ENCODE measurements at regions not wholly inside any gene's neighbourhood (a gene's known extent, or its start where the extent isn't known, plus 50 kb on each side); places are given as distances from the start of the nearest gene placed in this dataset.

DNA sequence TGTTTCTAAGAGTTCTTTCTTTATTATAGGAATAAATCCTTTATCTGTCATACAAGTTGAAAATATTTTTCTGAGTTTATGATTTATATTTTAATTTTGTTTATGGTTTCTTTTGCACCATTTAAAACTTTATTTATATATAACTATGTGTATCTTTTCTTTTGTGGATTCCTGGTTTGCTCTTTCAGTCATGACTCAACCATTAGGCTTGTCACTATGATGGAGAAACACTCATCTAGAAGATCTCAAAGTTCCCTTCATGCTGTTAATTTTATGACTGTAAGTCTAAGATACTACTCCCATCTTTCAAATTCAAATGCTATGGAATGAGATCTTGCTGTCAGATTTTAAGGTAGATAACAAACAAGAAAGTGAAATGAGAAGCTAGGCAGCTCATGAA, 199.5 kb downstream of the INHBA start:
- H3K4me3 ChIP-seq: no peak overlapping the region
- no peaks in the 10 kb centered on the region for H3K27me3 ChIP-seq
- no peaks in the 10 kb centered on the region for H3K36me3 ChIP-seq
- H3K9me3 ChIP-seq: no peaks in the 10 kb centered on the region
- DNase-seq: no peak

DNA sequence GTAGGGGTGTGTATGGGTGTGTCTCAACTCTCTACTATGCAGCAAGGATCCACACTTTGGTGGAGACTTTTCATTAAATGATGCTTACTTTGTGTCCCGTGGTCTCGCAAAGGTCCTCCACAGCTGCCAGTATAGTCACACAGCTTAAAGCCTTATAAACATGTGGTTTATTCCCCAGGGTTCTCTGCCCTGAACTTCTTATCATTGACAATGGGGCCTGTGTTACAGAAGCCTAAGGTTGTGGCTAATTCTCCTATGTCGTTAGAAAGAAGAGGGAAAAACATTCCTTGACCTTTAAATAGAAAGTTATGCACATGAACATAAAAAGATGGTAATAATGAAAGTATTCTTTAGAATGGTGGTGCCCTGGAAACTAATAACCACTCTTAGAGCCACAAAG, 201.4 kb downstream of the INHBA start:
- Histone ChIP-seq H3K9me3 (no peaks in the 10 kb centered on the region), H3K4me3 (no peak overlapping the region), H3K36me3 (no peaks in the 10 kb centered on the region), H3K27me3 (no peaks in the 10 kb centered on the region)
- DNase-seq: no peak

DNA sequence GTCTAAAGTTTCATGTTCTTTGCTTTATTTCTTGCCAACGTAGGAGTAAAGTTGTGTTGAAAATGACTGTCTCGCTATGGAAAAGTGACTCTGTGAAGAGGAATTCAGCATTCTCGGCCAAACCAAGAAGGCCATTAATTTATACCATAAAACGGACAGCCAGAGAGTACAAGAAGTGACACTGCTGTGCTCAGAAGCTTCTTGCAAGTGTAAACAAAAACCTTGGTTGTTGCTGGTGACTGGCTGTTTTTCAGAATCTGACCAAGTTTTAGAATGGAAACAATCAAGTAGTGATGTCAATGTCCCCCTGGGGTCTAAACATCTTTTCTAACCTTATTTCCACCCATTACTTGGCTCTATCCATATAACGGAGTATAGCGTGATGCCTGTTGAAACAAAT, 201.9 kb downstream of the INHBA start:
- no peaks in the 10 kb centered on the region for H3K27me3 ChIP-seq
- DNase-seq: peak; percentile 11
- no peaks in the 10 kb centered on the region for H3K36me3 ChIP-seq
- no peaks in the 10 kb centered on the region for H3K9me3 ChIP-seq
- H3K4me3 ChIP-seq: no peak overlapping the region

DNA sequence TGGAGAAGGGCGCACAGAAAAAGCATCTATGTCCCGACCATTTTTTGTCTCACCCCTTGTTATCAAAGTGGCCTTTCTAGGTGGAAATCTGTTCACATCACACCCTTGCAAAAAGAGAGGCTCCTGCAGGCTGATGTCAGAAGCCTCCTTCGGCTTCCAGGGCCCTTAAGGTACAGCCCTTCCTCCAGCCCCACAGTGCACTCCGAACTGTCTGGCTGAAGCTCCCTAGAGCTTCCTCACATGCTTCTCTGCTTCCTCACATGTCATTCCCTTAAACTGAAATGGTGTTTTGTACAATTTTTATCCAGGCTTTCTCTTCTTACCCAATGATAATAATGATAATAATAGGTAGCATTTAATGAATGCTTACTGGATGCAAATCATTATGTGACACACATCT, 210.3 kb downstream of the INHBA start:
- Histone ChIP-seq H3K36me3 (no peaks in the 10 kb centered on the region), H3K9me3 (no peaks in the 10 kb centered on the region), H3K4me3 (no peak overlapping the region), H3K27me3 (no peaks in the 10 kb centered on the region)
- DNase-seq: no peak

DNA sequence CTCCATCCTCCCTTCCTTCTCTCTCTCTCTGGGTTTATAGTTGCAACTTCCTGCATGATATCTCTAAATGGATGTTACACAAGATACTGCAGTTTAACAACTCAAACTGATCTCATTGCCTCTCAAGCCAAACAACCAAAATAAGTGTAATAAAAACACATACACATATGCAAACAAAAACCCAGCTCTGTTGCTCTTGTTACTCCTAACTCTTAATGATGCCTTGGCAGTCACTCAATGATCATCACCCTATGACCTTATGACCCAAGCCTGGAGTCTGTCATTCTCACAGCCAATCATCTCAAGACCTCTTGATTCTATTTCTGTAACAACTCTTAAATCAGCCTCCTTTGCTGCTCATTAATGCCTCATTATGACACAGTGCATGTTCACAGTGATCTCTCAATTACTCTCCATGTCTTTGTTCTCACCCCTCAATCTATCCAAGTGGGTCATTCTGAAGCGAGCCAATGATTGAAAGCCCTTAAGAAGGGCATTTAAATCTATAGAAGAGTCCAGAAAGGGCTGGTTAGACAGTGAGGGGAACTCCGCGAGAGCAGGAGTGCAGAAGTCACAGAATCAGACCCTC, 210.9 kb downstream of the INHBA start:
- Histone ChIP-seq H3K36me3 (no peaks in the 10 kb centered on the region), H3K4me3 (no peak overlapping the region), H3K27me3 (no peaks in the 10 kb centered on the region), H3K9me3 (no peaks in the 10 kb centered on the region)
- DNase-seq: no peak

DNA sequence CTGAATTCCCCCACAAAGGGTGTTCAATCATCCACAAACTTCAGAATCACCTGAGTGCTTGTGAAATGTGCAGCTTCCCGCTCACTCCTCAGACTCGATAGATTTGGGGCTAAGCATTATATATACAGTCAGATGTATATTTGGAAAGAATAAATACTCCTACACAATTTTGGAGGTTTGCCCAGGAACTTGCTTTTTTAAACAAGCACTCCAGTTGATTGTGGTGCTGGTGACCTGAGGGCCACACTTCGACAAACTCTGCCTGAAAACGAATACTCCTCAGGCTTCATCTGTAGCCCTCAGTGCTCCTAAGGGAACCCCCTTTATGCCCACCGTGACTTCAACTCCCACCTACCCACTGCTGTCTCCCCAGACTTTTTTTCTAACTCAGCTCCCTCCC, 211.6 kb downstream of the INHBA start:
- no peak overlapping the region for H3K4me3 ChIP-seq
- H3K27me3 ChIP-seq: no peaks in the 10 kb centered on the region
- DNase-seq: no peak
- no peaks in the 10 kb centered on the region for H3K36me3 ChIP-seq
- no peaks in the 10 kb centered on the region for H3K9me3 ChIP-seq

DNA sequence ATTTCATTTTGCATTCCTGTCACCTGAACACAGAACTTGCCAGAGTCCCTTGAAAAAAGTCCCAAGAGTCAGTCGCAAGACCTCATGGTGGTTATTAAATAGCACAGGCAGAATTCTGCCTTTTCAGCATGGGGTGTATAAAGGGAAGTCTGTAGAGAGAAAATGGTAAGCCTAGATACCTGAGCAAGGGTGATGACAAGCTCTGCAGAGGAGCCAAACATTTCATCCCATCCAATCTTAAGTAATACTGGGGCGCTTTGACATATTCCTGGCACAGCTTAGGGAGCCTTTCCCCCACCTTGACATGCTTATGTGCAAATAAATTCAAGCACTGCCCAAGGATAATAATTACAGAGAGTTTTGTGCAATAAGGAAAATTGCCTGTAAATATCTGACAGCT, 213.0 kb downstream of the INHBA start:
- no peak overlapping the region for H3K4me3 ChIP-seq
- no peak for DNase-seq

DNA sequence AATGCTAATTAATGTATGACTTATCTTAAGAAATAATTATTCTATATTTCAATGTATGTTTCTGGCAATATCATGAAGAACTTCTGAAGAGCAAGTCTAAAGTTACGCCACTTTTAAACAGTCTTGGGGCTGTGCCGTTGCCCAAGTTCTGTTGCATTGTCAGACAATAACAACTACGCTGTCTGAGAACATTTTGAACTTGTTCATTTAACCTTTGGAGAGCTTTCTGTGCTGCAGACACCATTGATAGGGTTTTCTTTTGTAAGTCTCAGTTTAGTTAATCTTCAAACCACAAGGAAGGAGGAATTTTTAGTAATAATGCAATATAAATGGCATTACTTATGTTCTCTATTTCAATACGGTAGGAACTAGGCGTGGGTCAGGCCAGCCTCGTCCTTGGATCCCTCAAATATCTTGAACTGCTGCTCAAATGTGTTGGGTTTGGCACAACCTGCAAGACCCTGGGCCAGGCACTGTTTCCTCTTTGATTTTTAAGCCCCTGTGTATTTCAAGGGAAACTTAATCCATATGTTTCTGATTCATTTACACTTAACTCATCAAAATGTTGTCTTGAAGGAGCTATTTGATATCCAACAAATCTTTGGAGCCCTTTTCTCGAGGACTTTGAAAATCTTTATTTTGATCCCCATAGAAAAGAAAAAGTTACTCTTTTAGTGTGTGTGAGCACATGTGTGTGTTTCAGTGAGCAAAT, 215.5 kb downstream of the INHBA start:
- DNase-seq: no peak
- Histone ChIP-seq H3K36me3 (no peaks in the 10 kb centered on the region), H3K4me3 (no peak overlapping the region), H3K27me3 (no peaks in the 10 kb centered on the region), H3K9me3 (no peaks in the 10 kb centered on the region)

More for the DNA sequence above, 213.0 kb downstream of the INHBA start:
- Histone ChIP-seq H3K27me3 (no peaks in the 10 kb centered on the region), H3K9me3 (no peaks in the 10 kb centered on the region), H3K36me3 (no peaks in the 10 kb centered on the region)

DNA sequence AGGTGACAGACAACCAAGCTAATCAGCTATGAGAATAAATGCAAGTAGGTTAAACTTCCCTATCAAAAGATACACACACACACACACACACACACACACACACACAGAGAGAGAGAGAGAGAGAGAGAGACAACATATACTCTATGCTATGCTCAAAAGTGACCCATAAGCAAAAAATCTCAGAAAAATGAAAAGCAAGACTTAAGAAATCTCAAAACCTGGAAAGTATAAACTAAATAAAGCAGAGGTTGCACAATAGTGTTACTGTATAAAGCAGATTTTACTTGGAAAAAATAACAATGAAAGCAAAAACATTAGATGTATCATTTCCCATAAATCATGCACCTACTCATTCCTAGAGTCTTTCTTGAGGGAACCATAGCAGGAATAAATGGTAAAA, 221.5 kb downstream of the INHBA start:
- H3K27me3 ChIP-seq: no peaks in the 10 kb centered on the region
- H3K9me3 ChIP-seq: no peaks in the 10 kb centered on the region; the same call in 1 of the 2 replicates
- H3K36me3 ChIP-seq: no peaks in the 10 kb centered on the region
- DNase-seq: no peak
- H3K4me3 ChIP-seq: no peak overlapping the region

DNA sequence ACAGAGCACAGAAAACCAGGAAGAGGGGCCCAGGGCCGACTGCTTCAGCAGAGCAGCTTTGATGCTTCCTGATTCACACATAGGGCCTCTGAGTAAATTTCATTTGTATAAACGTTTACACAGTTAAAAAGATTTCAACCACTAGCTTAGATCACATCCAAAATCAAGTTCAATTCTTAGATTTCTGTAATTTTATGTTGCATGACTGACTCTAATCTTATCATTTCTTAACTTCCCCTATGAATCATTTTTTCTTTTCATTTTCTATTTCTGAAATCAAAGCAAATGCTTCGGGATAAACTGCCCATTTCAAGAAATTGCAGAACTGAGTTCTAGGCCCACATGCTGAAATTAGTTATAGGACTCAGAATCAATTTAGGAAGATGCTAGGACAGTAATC, 224.7 kb downstream of the INHBA start:
- Histone ChIP-seq H3K36me3 (no peaks in the 10 kb centered on the region), H3K4me3 (no peak overlapping the region), H3K27me3 (no peaks in the 10 kb centered on the region), H3K9me3 (no peaks in the 10 kb centered on the region; the same call in 1 of the 2 replicates)
- DNase-seq: no peak

DNA sequence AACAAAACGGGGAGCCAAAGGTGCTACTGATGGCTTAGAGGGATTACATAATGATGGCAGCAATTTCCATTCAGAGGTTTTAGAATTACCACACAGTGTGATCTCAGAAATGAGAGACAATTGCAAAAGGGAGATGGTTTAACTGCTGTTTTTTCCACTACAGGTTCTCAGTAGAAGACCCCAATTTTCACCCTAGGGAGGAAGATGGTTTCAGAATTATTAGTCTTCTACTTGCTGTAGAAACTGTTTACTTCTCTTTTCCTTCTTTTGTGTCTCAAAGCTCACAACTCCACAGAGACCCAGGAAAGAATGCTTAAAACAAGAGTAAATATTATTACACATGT, 226.5 kb downstream of the INHBA start:
- Histone ChIP-seq H3K36me3 (no peaks in the 10 kb centered on the region), H3K9me3 (no peaks in the 10 kb centered on the region; the same call in 1 of the 2 replicates), H3K27me3 (no peaks in the 10 kb centered on the region), H3K4me3 (no peak overlapping the region)
- DNase-seq: no peak

DNA sequence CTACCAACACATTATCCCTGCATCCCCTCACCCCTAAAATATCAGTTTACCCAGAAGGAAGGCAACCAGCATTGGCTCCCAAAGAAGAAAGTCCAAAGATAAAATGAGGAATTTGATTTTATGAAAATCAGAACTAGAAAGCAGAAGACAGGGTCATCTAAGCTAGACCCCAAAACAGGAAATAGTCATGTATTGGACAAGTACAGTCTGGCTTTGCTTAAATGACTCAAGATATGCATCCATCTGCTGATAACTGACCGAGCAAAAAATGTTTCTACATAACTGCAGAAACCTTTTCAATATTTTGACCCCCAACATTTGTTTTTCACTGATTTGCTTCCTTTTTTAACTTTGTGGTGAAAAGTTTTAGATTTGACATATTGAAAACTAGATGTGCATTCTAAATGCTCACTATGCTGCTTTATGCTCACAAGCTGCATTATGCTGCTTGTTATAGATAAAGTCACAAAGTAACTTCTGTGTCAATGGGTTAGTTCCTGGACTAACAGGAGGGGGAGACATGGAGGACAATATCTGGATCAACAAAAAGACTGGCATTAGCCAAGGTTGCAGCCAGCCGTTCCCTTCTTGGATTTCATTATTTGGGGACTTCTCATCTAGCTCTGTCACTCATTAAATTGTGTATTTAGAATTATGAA, 227.0 kb downstream of the INHBA start:
- DNase-seq: no peak
- Histone ChIP-seq H3K36me3 (no peaks in the 10 kb centered on the region), H3K9me3 (no peaks in the 10 kb centered on the region; the same call in 1 of the 2 replicates), H3K4me3 (no peak overlapping the region), H3K27me3 (no peaks in the 10 kb centered on the region)

DNA sequence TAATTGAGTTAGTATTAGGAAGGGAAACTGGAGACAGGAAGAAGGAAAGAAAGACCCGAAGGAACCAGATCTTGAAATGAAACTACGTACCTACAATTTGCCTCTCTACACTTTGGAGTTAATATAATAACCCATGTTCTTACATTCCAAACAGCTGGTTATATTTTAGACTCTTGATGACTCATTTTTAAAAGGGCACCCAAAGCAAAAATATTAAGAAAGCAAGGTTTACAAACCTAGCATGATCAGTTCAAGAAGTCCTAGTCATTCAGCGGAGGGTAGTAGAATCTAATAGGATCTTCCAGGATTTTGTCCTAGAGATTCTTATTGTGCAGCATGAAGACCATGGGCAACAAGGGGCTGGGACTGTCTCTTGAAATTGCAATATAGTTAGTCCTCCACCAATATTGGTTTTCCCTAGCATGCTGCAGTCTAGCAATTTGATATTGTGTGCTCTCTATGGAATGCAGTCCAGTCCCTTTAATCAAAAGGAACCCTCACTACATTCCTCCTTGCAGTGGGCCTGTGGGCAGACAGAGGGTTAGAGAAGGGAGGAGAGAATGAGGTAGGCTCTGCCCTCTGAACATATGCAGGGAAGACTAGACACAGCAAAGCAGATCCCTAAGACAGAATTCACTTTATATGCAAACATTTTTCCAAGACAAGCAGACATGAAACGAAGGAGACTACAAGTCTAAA, 230.3 kb downstream of the INHBA start:
- H3K36me3 ChIP-seq: no peaks in the 10 kb centered on the region
- no peaks in the 10 kb centered on the region for H3K9me3 ChIP-seq
- H3K4me3 ChIP-seq: no peak overlapping the region
- no peaks in the 10 kb centered on the region for H3K27me3 ChIP-seq
- no peak for DNase-seq

DNA sequence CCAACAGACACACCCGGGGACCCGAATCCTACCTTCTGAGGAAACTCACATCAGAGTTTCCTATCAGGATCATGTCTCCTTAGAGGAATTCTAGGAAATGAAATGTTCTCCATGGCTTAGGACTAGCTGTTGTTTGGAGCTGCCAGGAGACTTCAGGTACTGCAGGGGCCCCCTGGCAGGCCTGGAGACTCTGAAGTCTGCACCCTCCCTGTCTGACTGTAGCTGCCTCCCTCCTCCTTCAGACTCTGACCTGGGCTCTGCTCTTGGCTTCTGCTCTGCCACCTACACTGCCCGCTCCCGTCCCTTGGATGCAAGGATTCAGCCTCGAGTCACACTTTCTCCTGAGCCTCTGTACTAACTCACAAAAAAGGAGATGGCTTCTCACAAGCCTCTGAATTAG, 232.8 kb downstream of the INHBA start:
- H3K4me3 ChIP-seq: no peak overlapping the region
- H3K36me3 ChIP-seq: no peaks in the 10 kb centered on the region
- H3K27me3 ChIP-seq: no peaks in the 10 kb centered on the region
- no peaks in the 10 kb centered on the region for H3K9me3 ChIP-seq
- no peak for DNase-seq

DNA sequence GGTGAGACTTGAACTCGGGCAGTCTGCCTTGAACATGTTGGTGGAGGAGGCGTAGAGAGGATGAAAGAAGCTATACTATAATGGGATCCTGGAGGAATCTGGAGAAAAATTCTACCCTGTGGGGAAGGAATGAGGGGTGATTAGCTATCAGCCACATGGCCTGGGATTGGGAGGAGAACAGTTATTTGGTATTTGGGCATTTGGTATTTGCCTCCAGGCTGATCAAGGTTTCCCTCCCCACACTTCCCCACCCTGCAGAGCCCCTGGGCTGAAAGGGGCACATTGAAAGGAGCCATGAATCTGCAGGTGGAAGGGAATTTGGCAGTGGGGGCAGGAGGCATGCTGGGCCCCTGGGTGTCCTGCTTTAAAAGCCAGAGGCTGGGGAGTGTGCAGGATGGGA, 235.3 kb downstream of the INHBA start:
- no peak overlapping the region for H3K4me3 ChIP-seq
- H3K36me3 ChIP-seq: no peaks in the 10 kb centered on the region
- no peaks in the 10 kb centered on the region for H3K27me3 ChIP-seq
- no peaks in the 10 kb centered on the region for H3K9me3 ChIP-seq
- no peak for DNase-seq

DNA sequence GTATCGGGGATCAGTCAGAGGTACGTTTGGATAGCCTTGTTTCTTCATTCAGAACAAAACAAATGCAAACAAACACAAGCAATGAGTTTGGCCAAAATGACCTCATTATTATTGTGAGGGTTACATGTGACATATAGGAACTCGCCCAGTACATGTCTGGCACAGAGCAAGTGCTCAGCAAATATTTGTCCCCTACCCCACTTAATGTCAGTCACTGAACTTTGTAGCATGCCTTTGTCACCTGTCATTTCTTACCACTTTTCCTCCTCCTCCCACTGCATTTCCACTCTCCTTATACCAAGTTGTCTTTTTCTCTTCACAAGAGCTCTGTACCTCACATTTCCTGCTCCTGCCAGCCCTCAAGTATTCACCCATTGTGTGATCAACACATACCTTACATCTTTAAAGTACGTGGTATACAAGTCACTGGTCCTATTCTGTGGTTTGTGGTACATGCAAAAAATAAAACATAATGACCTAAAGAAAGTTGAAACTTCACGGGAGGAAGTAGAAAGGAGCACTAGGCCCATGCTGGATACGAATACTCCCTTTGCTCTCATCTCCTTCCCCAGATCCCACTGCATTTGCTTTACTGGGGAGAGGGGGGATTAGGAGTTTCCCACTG, 236.0 kb downstream of the INHBA start:
- no peaks in the 10 kb centered on the region for H3K9me3 ChIP-seq
- H3K27me3 ChIP-seq: no peaks in the 10 kb centered on the region
- no peak for DNase-seq
- no peak overlapping the region for H3K4me3 ChIP-seq
- H3K36me3 ChIP-seq: no peaks in the 10 kb centered on the region

DNA sequence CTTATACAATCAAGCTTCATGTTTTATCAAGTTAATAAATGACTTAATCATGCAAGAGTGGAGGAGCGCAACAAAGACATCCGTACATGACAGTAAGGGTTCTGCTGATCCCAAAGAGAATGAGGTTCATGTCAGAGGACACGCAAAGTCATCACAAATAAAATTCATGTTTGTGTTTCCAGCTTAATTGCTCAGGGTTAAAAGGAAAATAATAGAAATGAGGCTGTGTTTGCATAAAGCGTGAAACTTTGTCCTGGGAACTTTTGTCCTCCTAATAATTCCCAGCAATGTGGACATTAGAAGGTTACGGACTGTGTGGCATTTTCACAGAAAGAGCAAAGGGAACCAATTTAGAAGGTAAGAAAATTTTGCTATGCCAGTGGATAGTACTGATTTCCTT, 237.3 kb downstream of the INHBA start:
- Histone ChIP-seq H3K9me3 (no peaks in the 10 kb centered on the region), H3K36me3 (no peaks in the 10 kb centered on the region), H3K27me3 (no peaks in the 10 kb centered on the region), H3K4me3 (no peak overlapping the region)
- DNase-seq: no peak
